BJ (cell line): ENCODE measurements at regions not wholly inside any gene's neighbourhood (a gene's known extent, or its start where the extent isn't known, plus 50 kb on each side); places are given as distances from the start of the nearest gene placed in this dataset.

Experiments used
- CTCF ChIA-PET: fragments of 350-600 bp; formaldehyde crosslinking; extraction: SDS; loops from one replicate; lab custom pipeline; 2021; ENCODE audit warnings: antibody characterized with exemption, inconsistent platforms; lab: Yijun Ruan, JAX
- POLR2A ChIA-PET: fragments of 300-600 bp; sonication (Branson Sonifier 250); formaldehyde crosslinking; extraction: SDS; loops from one replicate; lab custom pipeline; 2021; ENCODE audit warnings: antibody characterized with exemption; lab: Charles Lee
- DNase-seq: peaks from one replicate; pipeline ENCODE4 v3.0.0-alpha.2; 2011; ENCODE audit warnings: low read depth
- H3K27me3 ChIP-seq: 2 replicates; pipeline ENCODE4 v1.6.0; 2011; ENCODE audit warnings: low read length; ENCODE audit not compliant: control insufficient read depth, insufficient read depth
- H3K36me3 ChIP-seq: 2 replicates; pipeline ENCODE4 v1.5.1; 2011; ENCODE audit warnings: low read length; ENCODE audit not compliant: control insufficient read depth, insufficient read depth
- H3K4me3 ChIP-seq: 2 replicates; pipeline ENCODE4 v1.5.1; 2011; ENCODE audit warnings: low read depth, mild to moderate bottlenecking, control low read depth, low read length
- TF ChIP-seq, protein P1 (sequence below): IDR thresholded peaks from 2 replicates; pipeline ENCODE4 v1.5.1; 2011; ENCODE audit warnings: low read depth, mild to moderate bottlenecking, control low read depth, inconsistent platforms, low read length, moderate library complexity; ENCODE audit not compliant: insufficient read depth

DNA sequence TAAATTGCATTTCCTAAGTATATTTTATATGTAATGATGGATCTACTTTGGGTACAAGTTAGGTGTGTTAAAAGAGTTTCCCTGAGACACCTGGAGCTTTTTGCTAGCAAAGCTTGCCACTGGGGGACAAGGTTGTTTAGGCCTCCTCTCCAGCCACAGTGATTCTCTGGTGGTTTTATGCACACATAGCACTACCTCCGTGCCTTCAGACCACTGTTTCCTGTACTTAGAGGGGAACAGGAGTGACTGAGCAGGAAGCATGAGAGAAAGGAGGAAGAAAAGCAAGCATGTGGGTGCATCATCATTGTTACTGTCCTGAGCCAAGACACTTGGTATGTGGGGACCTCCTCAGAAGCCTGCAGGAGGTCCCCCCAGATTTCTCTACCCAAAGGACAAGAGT lies 272.1 kb downstream of the RASEF start:
- TF ChIP-seq, protein P1, sequence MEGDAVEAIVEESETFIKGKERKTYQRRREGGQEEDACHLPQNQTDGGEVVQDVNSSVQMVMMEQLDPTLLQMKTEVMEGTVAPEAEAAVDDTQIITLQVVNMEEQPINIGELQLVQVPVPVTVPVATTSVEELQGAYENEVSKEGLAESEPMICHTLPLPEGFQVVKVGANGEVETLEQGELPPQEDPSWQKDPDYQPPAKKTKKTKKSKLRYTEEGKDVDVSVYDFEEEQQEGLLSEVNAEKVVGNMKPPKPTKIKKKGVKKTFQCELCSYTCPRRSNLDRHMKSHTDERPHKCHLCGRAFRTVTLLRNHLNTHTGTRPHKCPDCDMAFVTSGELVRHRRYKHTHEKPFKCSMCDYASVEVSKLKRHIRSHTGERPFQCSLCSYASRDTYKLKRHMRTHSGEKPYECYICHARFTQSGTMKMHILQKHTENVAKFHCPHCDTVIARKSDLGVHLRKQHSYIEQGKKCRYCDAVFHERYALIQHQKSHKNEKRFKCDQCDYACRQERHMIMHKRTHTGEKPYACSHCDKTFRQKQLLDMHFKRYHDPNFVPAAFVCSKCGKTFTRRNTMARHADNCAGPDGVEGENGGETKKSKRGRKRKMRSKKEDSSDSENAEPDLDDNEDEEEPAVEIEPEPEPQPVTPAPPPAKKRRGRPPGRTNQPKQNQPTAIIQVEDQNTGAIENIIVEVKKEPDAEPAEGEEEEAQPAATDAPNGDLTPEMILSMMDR: no peak
- ChIA-PET POLR2A (no interaction called here), CTCF (no interaction called here)
- no peaks in the 10 kb centered on the region for H3K27me3 ChIP-seq
- no peak overlapping the region for H3K4me3 ChIP-seq
- H3K36me3 ChIP-seq: no peaks in the 10 kb centered on the region
- DNase-seq: no peak

DNA sequence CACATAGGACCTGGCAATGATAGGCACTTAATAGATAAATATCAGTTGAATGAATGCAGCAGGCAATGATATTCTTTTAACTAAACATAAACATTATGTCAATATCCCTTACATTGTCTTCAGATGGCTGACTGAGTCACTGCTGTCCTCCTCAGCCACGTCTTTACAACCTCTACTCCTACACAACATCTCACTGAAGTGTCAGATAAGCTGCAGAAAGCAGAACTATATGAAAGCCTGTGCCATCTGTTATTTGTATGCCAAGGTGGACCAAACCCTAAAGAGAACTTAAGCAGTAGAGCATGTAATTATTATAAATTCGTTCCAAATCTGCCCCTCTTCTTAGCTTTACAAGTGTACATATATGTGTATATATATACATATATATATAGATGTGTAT lies 271.2 kb downstream of the RASEF start:
- Histone ChIP-seq H3K4me3 (no peak overlapping the region), H3K36me3 (no peaks in the 10 kb centered on the region), H3K27me3 (no peaks in the 10 kb centered on the region)
- DNase-seq: no peak
- ChIA-PET CTCF (no interaction called here), POLR2A (no interaction called here)
- TF ChIP-seq, protein P1: no peak

DNA sequence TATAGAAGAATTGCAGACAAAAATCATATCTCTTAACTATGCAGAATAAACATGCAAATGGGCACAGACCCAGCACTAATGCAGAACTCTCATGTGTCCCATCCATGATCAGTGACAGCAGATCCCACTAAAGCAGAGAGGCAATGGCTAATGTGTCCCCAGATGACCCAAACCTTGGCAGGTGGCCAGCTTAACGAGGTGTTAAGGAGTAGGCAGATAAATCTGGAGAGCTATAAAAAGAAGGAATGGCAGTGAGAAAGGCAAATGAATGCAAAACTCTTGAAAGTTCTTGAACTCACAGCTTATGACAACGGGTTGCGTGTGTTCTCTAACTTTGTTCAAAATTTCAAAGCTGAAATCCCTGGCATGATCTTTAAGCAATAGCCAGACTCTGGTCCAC lies 265.4 kb downstream of the RASEF start:
- no peak for DNase-seq
- POLR2A ChIA-PET: no interaction called here
- CTCF ChIA-PET: no interaction called here
- Histone ChIP-seq H3K36me3 (no peaks in the 10 kb centered on the region), H3K4me3 (no peak overlapping the region), H3K27me3 (no peaks in the 10 kb centered on the region)
- TF ChIP-seq, protein P1: no peak

DNA sequence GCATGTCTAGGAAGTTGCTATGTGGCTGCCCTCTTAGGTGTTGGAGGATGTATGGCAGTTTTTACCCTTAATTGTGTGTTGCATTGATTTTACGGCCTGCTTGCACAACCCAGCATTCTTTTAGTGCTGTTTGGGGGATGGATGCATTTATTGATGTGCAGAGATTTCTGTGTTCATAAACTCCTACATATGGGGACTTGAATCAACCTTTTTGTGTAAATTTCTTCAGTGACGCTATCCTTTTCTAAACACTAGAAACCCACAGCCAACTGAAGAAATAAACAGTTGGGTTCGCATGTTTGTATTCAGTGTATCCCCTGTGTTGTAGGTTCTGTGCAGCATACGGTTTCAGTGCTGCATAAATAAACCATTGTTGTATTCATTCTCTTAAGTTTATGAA lies 263.7 kb downstream of the RASEF start:
- POLR2A ChIA-PET: no interaction called here
- TF ChIP-seq, protein P1: no peak
- DNase-seq: no peak

DNA sequence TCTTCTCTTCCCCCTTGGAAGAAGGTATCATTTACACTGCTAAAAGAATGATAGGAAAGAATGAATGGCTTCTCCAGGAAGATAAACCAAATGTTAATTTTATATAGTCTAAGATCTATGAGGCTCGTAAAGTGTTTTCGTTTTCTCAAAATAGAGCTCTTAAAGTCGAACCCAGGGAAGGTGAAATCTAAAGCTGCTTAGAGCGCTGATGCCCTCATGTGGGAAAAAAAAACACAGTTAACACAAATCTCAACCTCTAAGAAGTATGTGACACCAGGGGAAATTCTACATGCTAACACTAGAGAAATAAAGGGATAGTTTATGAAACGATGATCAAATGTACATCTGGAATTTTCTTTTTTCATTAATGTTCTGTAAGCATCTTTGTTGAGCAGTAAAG lies 257.9 kb downstream of the RASEF start:
- POLR2A ChIA-PET: no interaction called here
- H3K27me3 ChIP-seq: no peaks in the 10 kb centered on the region
- no peak overlapping the region for H3K4me3 ChIP-seq
- no peaks in the 10 kb centered on the region for H3K36me3 ChIP-seq
- CTCF ChIA-PET: no interaction called here
- DNase-seq: no peak
- TF ChIP-seq, protein P1: no peak

More for the DNA sequence above, 263.7 kb downstream of the RASEF start:
- CTCF ChIA-PET: no interaction called here
- Histone ChIP-seq H3K27me3 (no peaks in the 10 kb centered on the region), H3K4me3 (no peak overlapping the region), H3K36me3 (no peaks in the 10 kb centered on the region)
